ENCODE measurements at regions not wholly inside any gene's neighbourhood (a gene's known extent, or its start where the extent isn't known, plus 50 kb on each side); places are given as distances from the start of the nearest gene placed in this dataset.
"Not testable (repeated sequence)": the region's sequence is repeated elsewhere in the genome, so short reads cannot be mapped to it uniquely, and the experiment has no call there.

- POLR2A ChIA-PET; DNase-seq; H3K27me3 Mint-ChIP-seq (ENCODE audit: low read depth); CTCF ChIA-PET; ATAC-seq; H3K4me3 Mint-ChIP-seq; H3K4me1 Mint-ChIP-seq (ENCODE audit: low read depth); H3K9me3 Mint-ChIP-seq (ENCODE audit: insufficient read depth); H3K27ac Mint-ChIP-seq: not testable (repeated sequence)
- H3K36me3 Mint-ChIP-seq (ENCODE audit: low read depth): peaks cover 10% of the 10 kb centered on the region
These were observed 93.2 kb upstream of the NAA35 start for GRCh38 chr9:85847782-85848181.

GRCh38 chr9:85858056-85858750 is 82.7 kb upstream of the NAA35 start:
- H3K9me3 Mint-ChIP-seq (ENCODE audit: insufficient read depth): no peaks in the 10 kb centered on the region
- ATAC-seq (no peak), DNase-seq (no peak)
- H3K27me3 Mint-ChIP-seq (ENCODE audit: low read depth): no peaks in the 10 kb centered on the region
- POLR2A ChIA-PET: no interaction called here
- H3K36me3 Mint-ChIP-seq (ENCODE audit: low read depth): peaks cover 2% of the 10 kb centered on the region
- H3K4me3 Mint-ChIP-seq: no peak overlapping the region
- no peaks in the 10 kb centered on the region for H3K4me1 Mint-ChIP-seq (ENCODE audit: low read depth)
- H3K27ac Mint-ChIP-seq: no peak overlapping the region
- CTCF ChIA-PET: no interaction called here

GRCh38 chr9:85859765-85860164 is 81.2 kb upstream of the NAA35 start:
- Mint-ChIP-seq H3K27ac (no peak overlapping the region), H3K4me1 (ENCODE audit: low read depth) (no peaks in the 10 kb centered on the region), H3K9me3 (ENCODE audit: insufficient read depth) (no peaks in the 10 kb centered on the region), H3K27me3 (ENCODE audit: low read depth) (no peaks in the 10 kb centered on the region), H3K4me3 (no peak overlapping the region), H3K36me3 (ENCODE audit: low read depth) (no peaks in the 10 kb centered on the region)
- ATAC-seq: no peak
- ChIA-PET POLR2A (no interaction called here), CTCF (no interaction called here)
- DNase-seq: no peak

GRCh38 chr9:85861882-85862281 is 79.1 kb upstream of the NAA35 start:
- H3K27ac Mint-ChIP-seq; ATAC-seq; H3K36me3 Mint-ChIP-seq (ENCODE audit: low read depth); POLR2A ChIA-PET; CTCF ChIA-PET; H3K4me1 Mint-ChIP-seq (ENCODE audit: low read depth); H3K4me3 Mint-ChIP-seq; DNase-seq; H3K9me3 Mint-ChIP-seq (ENCODE audit: insufficient read depth): not testable (repeated sequence)
- peaks cover 13% of the 10 kb centered on the region for H3K27me3 Mint-ChIP-seq (ENCODE audit: low read depth)

GRCh38 chr9:85863875-85864274 is 77.1 kb upstream of the NAA35 start:
- H3K27me3 Mint-ChIP-seq (ENCODE audit: low read depth): peaks cover 13% of the 10 kb centered on the region
- H3K9me3 Mint-ChIP-seq (ENCODE audit: insufficient read depth): no peaks in the 10 kb centered on the region
- ChIA-PET CTCF (interaction anchor here (0.7 kb wide), 1 partner anchor 223 kb away, joined by 3 read pairs; no protein-coding TSS in a partner anchor), POLR2A (no interaction called here)
- no peak for ATAC-seq
- no peak overlapping the region for H3K27ac Mint-ChIP-seq
- H3K4me3 Mint-ChIP-seq: no peak overlapping the region
- no peak for DNase-seq
- H3K36me3 Mint-ChIP-seq (ENCODE audit: low read depth): no peaks in the 10 kb centered on the region
- H3K4me1 Mint-ChIP-seq (ENCODE audit: low read depth): no peaks in the 10 kb centered on the region

- Mint-ChIP-seq H3K4me1 (ENCODE audit: low read depth) (no peaks in the 10 kb centered on the region), H3K36me3 (ENCODE audit: low read depth) (no peaks in the 10 kb centered on the region), H3K4me3 (no peak overlapping the region), H3K27ac (no peak overlapping the region), H3K9me3 (ENCODE audit: insufficient read depth) (no peaks in the 10 kb centered on the region), H3K27me3 (ENCODE audit: low read depth) (peaks cover 5% of the 10 kb centered on the region)
- CTCF ChIA-PET: no interaction called here
- ATAC-seq (no peak), DNase-seq (no peak)
- POLR2A ChIA-PET: no interaction called here
These were observed 69.9 kb upstream of the NAA35 start for GRCh38 chr9:85871008-85871407.

- H3K9me3 Mint-ChIP-seq (ENCODE audit: insufficient read depth); ATAC-seq; POLR2A ChIA-PET; CTCF ChIA-PET; H3K27me3 Mint-ChIP-seq (ENCODE audit: low read depth); DNase-seq; H3K27ac Mint-ChIP-seq; H3K4me3 Mint-ChIP-seq; H3K4me1 Mint-ChIP-seq (ENCODE audit: low read depth); H3K36me3 Mint-ChIP-seq (ENCODE audit: low read depth): not testable (repeated sequence)
These were observed 69.3 kb upstream of the NAA35 start for GRCh38 chr9:85871683-85872082.

GRCh38 chr9:85872463-85872862 is 68.5 kb upstream of the NAA35 start:
- DNase-seq: no peak
- H3K36me3 Mint-ChIP-seq (ENCODE audit: low read depth): no peaks in the 10 kb centered on the region

GRCh38 chr9:85876628-85877027 is 64.3 kb upstream of the NAA35 start:
- no peak overlapping the region for H3K4me3 Mint-ChIP-seq
- no peak overlapping the region for H3K27ac Mint-ChIP-seq
- ChIA-PET CTCF (no interaction called here), POLR2A (interaction anchor here (0.7 kb wide), 1 partner anchor 9 kb away, joined by 3 read pairs; no protein-coding TSS in a partner anchor)
- no peak for ATAC-seq
- no peaks in the 10 kb centered on the region for H3K9me3 Mint-ChIP-seq (ENCODE audit: insufficient read depth)
- no peak for DNase-seq
- H3K36me3 Mint-ChIP-seq (ENCODE audit: low read depth): no peaks in the 10 kb centered on the region
- H3K4me1 Mint-ChIP-seq (ENCODE audit: low read depth): no peaks in the 10 kb centered on the region
- no peaks in the 10 kb centered on the region for H3K27me3 Mint-ChIP-seq (ENCODE audit: low read depth)

More at GRCh38 chr9:85872463-85872862, 68.5 kb upstream of the NAA35 start:
- Mint-ChIP-seq H3K27me3 (ENCODE audit: low read depth) (no peaks in the 10 kb centered on the region), H3K9me3 (ENCODE audit: insufficient read depth) (no peaks in the 10 kb centered on the region), H3K27ac (no peak overlapping the region), H3K4me3 (no peak overlapping the region), H3K4me1 (ENCODE audit: low read depth) (no peaks in the 10 kb centered on the region)
- ChIA-PET POLR2A (interaction anchor here (0.6 kb wide), 1 partner anchor 1193 kb away, joined by 4 read pairs; no protein-coding TSS in a partner anchor), CTCF (no interaction called here)
- ATAC-seq: no peak

- H3K4me1 Mint-ChIP-seq (ENCODE audit: low read depth); ATAC-seq; DNase-seq; CTCF ChIA-PET; H3K27me3 Mint-ChIP-seq (ENCODE audit: low read depth); H3K36me3 Mint-ChIP-seq (ENCODE audit: low read depth); H3K9me3 Mint-ChIP-seq (ENCODE audit: insufficient read depth); H3K27ac Mint-ChIP-seq; POLR2A ChIA-PET; H3K4me3 Mint-ChIP-seq: not testable (repeated sequence)
These were observed 61.9 kb upstream of the NAA35 start for GRCh38 chr9:85878872-85879597.

- H3K27ac Mint-ChIP-seq; H3K27me3 Mint-ChIP-seq (ENCODE audit: low read depth); H3K36me3 Mint-ChIP-seq (ENCODE audit: low read depth); H3K4me1 Mint-ChIP-seq (ENCODE audit: low read depth); H3K4me3 Mint-ChIP-seq; CTCF ChIA-PET; DNase-seq; H3K9me3 Mint-ChIP-seq (ENCODE audit: insufficient read depth); POLR2A ChIA-PET; ATAC-seq: not testable (repeated sequence)
These were observed 60.4 kb upstream of the NAA35 start for GRCh38 chr9:85880507-85880906.

GRCh38 chr9:85884256-85884655 is 56.7 kb upstream of the NAA35 start:
- no peak overlapping the region for H3K4me3 Mint-ChIP-seq
- CTCF ChIA-PET: no interaction called here
- DNase-seq: no peak
- no peaks in the 10 kb centered on the region for H3K4me1 Mint-ChIP-seq (ENCODE audit: low read depth)
- no peaks in the 10 kb centered on the region for H3K27me3 Mint-ChIP-seq (ENCODE audit: low read depth)
- no peak for ATAC-seq
- H3K27ac Mint-ChIP-seq: no peak overlapping the region
- no peaks in the 10 kb centered on the region for H3K36me3 Mint-ChIP-seq (ENCODE audit: low read depth)
- POLR2A ChIA-PET: no interaction called here
- H3K9me3 Mint-ChIP-seq (ENCODE audit: insufficient read depth): no peaks in the 10 kb centered on the region
